ENCODE measurements at regions not wholly inside any gene's neighbourhood (a gene's known extent, or its start where the extent isn't known, plus 50 kb on each side); places are given as distances from the start of the nearest gene placed in this dataset.
A peak's percentile ranks its signal among the peaks of the same experiment; 100 is the strongest.

DNA sequence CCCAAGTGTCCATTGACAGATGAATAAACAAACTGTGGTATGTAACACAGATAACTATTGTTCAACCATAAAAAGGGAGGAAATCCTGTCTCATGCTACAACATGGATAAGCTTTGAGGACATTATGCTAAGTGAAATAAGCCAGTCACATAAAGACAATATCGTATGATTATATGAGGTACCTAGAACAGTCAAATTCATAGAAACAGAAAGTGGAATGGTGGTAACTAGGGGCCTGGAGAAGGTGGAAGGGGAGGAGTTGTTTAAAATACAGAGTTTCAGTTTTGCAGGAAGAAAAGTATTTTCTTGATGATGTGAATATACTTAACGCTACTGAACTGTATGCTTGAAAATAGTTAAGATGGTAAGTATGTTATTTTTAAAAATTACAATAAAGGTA, 304.6 kb upstream of the CXCR4 start:
- DNase-seq: no peak
- intact Hi-C loops (cut with DNase I): loop anchor here (5.0 kb wide), 1 partner anchor 1415 kb away; no protein-coding TSS in a partner anchor

DNA sequence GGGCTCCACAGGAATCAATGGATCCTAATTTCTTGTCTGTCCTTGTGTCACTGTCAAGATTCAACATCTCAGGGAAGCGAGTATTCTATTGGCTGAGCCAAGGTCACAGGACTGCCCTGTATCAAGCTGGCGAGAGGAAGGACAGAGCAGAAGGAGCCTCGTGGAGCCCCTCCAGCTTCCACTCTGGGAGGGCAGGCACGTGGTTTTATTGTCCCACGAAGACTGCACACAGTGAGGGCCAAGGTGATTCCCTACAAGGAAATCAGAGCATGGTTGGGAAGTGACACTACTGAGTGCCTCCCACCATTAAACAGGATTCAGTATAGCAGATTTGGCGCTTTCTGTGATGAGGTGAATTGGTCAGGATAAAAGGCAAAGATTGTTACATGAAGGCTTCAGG, 302.4 kb upstream of the CXCR4 start:
- no peak for DNase-seq
- intact Hi-C loops (cut with DNase I): loop anchor here (5.0 kb wide), 1 partner anchor 1417 kb away; no protein-coding TSS in a partner anchor

DNA sequence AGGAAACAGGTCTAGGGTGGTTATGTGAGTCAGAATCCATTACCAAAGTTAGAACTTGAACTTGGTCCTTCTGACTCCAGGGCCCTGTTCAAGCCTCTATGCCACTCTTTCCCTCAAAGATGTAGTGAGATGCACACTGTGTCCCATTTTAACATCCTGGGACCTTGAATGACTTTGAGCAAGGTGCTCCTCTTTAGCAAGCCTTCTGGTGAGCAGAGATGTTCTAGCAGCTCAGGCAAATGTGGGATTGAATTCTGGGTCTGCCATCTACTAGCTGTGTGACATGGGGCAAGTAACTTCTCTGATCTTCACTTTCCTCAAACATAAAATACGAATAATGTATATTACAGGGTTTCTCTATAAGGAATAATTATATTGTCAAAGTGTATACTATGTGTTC, 294.0 kb upstream of the CXCR4 start:
- no peak for DNase-seq

DNA sequence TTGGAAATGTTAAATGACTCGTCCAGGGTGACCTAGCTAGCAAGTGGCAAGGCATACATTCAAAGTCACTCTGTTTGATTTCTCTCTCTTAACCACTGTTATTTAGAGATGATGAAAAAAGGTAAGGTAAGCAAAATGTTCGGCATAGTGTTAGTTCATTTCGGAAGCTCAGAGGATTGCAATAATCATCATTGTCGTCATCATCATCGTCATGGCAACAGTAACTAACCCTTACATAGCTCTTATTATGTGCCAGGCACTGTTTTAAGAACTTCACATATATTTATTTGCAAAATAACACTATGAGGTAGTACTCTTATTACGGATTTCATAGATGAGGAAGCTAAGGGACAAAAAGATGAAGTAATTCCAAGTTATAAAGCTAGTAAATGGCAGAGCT, 292.7 kb upstream of the CXCR4 start:
- DNase-seq: no peak
- intact Hi-C loops (cut with DNase I): no loop called here

More for the DNA sequence above, 294.0 kb upstream of the CXCR4 start:
- intact Hi-C loops (cut with DNase I): no loop called here

DNA sequence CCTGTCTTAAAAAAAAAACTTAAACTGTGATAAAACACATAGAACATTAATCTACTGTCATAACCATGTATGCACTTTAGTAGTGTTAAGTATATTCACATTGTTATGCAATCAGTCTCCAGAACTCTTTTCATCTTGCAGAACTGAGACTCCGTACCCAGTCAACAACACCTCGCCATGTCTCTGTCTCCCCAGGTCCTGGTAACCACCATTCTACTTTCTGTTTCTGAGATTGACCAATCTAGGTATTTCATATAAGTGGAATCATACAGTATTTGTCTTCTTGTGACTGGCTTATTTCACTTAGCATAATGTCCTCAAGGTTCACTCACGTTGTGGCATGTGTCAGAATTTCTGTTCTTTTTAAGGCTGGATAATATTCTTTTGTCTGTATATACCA, 290.8 kb upstream of the CXCR4 start:
- intact Hi-C loops (cut with DNase I): no loop called here
- no peak for DNase-seq

DNA sequence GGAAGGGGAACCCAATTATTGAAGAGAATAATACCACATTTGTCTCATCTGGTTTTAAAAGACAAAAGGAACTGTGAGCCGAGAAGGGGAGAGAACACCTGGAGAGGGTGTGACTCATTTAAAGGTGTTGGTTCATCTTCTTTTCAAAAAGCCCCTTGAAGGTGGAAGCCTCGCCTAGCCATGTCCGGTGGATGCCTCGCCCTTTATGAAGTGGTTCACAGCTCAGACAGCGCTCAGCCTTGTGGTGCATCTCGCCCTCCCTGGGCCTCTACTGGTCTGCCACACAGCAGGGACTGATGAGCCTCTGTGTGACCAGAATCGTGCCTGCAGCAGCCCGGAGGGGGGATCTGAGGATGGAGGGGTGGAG, 290.0 kb upstream of the CXCR4 start:
- intact Hi-C loops (cut with DNase I): no loop called here

DNA sequence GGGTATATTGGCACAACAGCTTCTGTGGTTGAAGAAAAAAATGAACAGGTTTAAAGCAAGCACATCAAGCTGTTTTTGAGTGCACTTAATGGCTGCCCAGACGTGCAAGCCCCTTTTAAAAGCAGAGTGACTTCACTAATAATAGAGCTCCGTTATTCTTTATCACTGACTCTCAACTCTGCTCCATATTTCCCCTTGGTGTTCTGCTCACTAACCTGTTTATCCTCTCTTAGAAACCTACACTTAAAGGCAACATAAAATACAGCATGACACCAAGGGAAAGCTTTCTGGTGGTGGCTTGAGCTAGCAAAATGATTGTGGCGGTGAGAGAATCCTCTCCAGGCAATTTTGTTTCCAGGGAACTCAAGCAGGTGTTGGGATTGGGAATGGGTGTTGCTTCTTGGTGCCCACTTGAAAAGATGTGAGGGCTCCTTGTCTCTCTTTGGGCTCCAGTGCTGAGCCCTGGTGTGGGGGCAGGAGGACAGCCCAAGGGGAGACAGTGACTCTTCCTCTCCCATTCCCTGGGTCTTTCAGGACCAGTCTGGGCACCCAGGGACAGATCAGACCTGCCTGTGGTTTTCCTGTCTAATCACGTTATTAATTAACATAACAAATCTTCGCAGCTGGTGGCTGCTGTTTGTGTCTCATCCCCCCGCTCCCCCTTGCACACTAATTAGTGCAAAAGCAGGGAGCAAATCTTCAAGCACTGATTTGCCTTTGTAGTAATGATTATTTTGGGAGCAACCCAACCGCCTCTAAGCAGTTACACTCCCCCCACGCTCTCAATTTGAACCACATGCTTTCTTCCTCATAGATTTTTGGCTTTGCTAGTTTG, 289.4 kb upstream of the CXCR4 start:
- DNase-seq: no peak
- intact Hi-C loops (cut with DNase I): no loop called here

More for the DNA sequence above, 290.0 kb upstream of the CXCR4 start:
- DNase-seq: no peak

DNA sequence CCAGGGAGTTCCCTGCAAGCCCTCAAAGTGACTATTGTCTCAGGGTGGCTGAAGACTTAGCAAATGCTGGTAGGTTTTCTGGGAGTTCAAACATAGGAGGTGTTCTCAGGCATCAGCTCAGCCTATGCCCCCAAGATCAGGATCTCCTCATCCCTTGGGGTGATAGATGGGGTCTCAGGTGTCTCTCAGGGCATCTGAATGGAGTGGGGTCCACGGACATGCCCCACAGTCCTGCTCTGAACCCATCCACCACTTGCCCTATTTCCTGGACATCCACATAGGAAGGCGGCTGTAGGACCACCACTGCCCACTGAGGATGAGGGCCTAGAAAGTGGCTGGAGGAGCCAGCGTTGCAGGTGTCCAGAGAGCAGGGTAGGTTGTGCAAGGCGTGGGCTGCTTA, 287.0 kb upstream of the CXCR4 start:
- peak in 1 of 42 donors; percentile 20 for DNase-seq
- intact Hi-C loops (cut with DNase I): no loop called here

DNA sequence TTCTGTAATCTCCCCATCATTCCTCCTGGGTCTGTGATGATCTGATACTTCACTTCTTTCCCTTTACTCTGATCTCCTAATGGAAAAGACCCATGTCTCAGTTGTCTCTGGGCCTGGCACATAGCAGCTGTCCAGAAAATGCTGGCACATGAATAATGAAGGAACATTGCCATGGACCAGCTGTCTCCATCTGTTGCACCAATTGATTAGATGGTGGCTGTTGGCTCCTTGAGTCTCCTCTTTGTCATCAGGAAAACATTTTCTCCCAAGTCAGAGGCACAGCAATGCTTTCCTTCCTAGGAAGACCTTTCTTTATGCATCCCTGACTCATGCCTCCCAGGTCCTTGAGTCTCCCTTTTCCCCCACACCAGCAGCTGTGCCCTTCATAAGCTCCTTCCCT, 286.2 kb upstream of the CXCR4 start:
- intact Hi-C loops (cut with DNase I): no loop called here
- no peak for DNase-seq

DNA sequence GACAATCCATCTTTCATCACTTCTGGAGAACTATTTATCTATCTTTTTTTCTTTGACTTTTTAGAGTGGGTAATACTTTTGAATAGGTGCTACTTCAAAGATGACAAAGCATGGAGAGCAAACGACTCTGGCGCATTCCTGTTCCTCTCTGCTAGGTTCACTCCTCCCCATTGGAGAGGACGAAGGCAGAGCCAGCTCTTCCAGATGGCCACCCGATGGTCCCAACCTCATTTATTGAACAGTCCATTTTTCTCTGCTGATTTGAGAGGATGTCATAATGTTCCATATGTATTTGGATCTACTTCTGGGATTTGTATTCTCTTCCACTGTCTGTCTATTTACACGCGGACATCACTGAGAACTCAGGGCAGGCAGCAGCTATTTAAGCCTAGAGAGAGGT, 284.3 kb upstream of the CXCR4 start:
- DNase-seq: no peak

DNA sequence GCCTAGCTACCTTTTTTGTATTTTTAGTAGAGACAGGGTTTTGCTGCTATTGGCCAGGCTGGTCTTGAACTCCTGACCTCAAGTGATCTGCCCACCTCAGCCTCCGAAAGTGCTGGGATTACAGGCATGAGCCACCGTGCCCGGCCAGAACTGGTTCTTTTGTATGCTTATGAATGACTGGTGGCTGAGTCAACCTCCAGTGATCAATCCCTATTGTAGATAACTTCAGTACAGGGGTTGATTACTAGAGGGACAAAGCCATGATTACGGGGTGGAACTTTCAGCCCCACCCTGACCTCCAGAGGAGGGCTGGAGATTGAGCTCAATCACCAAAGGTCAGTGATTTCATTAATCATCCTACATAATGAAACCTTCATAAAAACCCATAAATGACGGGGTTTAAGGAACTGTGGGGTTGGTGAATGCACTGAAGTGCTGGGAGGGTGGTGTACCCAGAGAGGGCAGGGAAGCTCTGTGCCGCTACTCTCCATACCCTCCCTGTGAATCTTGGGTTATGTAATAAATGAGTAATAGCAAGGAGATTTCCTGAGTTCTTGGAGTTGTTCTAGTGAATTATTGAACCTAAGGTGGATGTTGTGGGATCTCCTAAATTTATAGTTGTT, 281.8 kb upstream of the CXCR4 start:
- DNase-seq: no peak
- intact Hi-C loops (cut with DNase I): no loop called here

More for the DNA sequence above, 284.3 kb upstream of the CXCR4 start:
- intact Hi-C loops (cut with DNase I): no loop called here

DNA sequence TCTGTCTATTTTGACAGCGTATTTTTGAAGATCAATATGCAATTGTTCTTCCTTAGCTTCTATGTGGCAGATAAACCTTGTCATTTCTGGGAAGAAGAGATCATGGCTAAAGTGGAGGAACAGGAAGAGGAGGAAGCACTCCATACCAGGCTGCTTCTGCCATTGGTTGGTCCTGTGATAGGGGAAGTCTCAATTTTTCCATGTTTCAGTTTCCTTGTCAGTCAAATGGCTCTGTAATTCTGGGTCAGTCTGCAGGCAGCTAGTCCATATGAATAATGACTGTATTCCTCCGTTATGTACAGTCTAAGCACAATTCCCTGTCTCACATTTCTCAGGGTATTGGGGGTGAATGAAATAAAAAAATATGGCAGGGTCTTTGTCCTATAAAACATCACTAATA, 277.6 kb upstream of the CXCR4 start:
- no peak for DNase-seq
- intact Hi-C loops (cut with DNase I): no loop called here

DNA sequence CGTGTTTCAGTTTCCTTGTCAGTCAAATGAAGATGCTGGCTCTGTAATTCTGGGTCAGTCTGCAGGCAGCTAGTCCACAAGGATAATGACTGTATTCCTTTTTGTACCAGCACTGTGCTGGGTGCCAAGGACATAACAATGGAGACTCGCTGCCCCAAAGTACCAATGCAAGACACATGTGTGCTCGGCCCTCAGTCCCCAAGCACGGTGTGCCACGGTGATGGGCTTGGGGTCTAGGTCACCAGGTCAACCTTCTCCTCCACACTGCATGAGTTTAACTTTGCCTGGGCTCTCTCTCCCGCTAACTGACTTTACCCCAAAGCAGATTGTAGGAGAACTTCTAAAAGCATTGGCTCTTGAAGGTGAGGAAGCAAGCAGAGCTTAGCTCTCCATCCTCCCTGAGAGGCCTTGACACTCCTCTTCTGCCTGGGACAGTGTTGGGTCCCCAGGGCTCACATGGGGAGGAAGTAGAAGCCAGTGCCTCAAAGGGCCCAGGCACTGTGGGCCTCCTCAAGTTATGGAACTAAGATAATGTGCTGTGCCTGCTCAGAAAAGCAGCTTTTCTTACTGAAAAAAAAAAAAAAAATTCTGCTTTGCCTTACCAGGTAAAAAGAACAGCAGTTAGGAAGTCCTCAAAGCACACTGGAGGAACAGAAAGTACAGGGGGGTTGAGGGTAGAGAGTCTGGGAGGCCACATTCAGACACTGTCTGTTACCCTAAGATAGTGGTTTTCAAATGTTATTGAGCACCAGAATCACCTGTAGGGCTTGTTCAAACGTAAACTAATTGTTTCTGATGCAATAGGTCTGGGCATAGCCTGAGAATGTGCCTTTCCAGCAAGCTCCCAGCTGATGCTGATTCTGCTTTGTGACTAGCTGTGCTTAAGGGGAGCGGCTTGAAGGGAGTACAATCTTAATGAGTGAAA, 276.4 kb upstream of the CXCR4 start:
- intact Hi-C loops (cut with DNase I): no loop called here

DNA sequence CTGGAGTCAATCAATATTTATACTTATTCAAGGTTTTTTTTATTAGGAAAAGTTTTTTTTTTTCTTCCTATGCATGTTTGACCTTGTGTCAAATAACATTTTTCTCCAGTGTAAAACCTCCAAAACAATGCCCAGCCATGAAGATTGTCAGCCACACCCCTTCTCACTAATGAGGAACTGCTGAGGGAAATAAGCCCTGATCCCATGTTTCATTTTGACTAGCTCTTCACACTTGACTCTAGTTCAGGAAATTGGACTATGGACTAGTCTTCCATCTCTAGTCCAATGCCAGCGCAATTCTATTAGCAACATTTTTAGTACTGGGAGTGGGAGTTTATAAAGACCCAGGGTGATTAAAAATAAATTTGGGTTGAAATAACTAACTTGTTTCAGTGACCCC, 275.6 kb upstream of the CXCR4 start:
- intact Hi-C loops (cut with DNase I): no loop called here
- no peak for DNase-seq

More for the DNA sequence above, 276.4 kb upstream of the CXCR4 start:
- DNase-seq: no peak

DNA sequence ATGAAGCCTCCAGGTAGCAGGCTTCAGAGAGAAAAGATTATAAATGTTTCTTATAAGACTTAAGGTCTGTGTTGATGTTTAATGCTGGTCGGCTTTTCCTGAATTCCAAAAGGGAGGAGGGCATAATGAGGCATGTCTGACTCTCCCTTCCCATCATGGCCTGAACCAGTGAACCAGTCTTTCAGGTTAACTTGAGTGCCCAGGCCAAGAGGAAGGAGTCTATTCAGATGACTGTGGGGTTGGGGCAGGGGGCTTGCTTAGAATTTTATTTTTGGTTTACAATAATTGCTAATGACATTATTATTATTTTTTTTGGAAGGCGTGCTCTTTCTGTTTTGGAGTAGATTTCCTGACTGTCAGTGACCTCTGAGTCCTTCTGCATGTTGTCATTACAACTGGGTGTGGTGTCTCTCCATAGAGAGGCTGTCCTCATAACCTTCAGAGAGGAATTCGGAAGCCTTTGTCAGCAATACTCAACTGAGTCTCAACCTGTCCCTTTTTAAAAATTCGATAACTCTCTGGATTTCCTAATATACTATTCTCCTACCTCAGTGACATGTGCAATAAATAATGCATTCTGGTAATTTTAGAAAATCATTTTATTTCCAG, 275.1 kb upstream of the CXCR4 start:
- intact Hi-C loops (cut with DNase I): no loop called here
- DNase-seq: no peak

DNA sequence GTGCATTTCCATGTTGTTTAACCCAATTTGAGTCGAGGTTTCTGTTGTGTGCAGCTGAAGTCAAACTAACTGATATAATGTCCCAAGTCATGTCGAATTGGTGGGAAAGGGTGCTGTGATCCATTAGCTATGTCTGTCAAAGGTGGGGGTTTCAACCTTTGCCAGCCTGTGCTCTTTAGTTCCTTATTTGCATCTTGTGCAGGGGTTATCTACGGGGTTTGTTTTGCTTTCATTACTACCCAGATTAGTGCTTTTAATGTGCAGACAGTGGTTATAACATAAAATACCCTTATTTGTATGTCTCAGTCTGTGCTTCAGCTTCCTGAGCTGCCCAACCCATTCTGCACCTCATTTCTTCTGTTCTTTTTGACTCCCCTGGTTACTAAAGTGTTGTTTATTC, 271.9 kb upstream of the CXCR4 start:
- DNase-seq: no peak
- intact Hi-C loops (cut with DNase I): no loop called here

DNA sequence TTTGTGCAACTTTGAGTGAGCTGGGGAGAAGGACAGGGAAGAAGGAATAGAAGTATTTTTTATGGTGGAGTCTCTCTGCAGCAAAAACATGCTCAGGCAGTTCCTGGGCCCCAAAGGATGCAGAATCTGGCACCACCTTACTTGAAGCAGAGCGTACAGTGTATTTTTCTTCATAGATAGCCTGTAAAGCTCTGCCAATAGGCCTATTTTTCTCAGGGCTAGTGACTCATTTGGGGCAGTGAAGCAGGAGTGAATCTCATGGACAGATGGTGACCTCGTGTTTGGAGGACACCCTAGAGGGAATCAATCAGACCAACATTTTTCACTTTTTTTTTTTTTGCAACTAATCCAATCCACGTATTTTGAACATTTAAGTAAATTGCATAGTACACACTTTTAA, 268.1 kb upstream of the CXCR4 start:
- intact Hi-C loops (cut with DNase I): no loop called here

DNA sequence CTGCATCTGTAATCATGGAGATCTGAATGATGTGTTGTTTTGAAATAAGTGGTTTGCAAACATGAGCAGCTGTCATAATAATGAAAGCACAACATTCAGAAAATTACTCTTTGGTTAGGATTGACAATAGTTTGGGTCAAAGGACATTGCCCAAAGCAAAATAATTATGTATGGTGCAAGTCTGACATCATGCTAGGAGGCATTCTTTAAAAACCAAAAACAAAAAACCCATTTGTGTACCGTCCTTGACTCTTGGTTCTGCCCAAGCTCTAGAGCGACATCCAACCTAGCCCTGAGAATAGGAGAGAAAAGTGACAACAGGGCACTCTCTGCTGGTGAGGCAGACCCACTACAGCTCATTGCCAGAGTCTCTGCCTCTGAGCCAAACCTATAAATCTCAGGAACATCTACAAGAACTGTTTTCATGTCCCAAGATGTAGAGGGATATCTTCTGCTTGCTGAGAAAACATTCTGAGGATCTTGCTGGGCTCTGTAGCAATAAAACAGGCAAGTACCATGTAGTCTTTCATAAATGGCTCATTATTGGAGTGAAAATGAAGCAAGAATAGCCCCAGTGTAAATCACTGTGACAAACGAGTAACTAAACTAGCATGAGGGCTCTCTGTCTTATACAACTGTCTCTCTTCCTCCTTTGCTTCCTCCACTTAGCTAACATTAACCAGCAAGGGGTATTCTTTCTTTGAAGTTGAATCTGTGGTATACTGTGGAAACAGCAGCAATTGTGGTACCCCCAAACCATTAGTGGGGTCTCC, 266.8 kb upstream of the CXCR4 start:
- DNase-seq: peak in 41 of 42 donors; percentile 17 to 80 (median 51)
- intact Hi-C loops (cut with DNase I): loop anchor here (2.0 kb wide), 1 partner anchor 470 kb away; no protein-coding TSS in a partner anchor

More for the DNA sequence above, 268.1 kb upstream of the CXCR4 start:
- no peak for DNase-seq
